Suprapubic skin (tissue), 2 donors: ENCODE measurements at regions not wholly inside any gene's neighbourhood (a gene's known extent, or its start where the extent isn't known, plus 50 kb on each side); places are given as distances from the start of the nearest gene placed in this dataset.

Source experiments
- EP300 ChIP-seq: sonication (generic); formaldehyde crosslinking; IDR thresholded peaks from one replicate; pipeline ENCODE4 v1.6.1; 2017; ENCODE audit warnings: antibody characterized with exemption
- POLR2A ChIP-seq, 2 donors: fragments of 450-650 bp; IDR thresholded peaks; one replicate each; pipeline ENCODE4 v1.6.1; 2017; ENCODE audit warnings: antibody characterized with exemption in 2 of 2, mild to moderate bottlenecking in 2 of 2, moderate library complexity in 2 of 2

- TF ChIP-seq POLR2A (IDR thresholded peaks at IDR 0.05) (no peak), EP300 (no peak)
Measured at GRCh38 chr11:92781151-92781550, 188.3 kb upstream of the MTNR1B start.
